ENCODE measurements at regions not wholly inside any gene's neighbourhood (a gene's known extent, or its start where the extent isn't known, plus 50 kb on each side); places are given as distances from the start of the nearest gene placed in this dataset.
"Not testable (repeated sequence)": the region's sequence is repeated elsewhere in the genome, so short reads cannot be mapped to it uniquely, and the experiment has no call there.

DNA sequence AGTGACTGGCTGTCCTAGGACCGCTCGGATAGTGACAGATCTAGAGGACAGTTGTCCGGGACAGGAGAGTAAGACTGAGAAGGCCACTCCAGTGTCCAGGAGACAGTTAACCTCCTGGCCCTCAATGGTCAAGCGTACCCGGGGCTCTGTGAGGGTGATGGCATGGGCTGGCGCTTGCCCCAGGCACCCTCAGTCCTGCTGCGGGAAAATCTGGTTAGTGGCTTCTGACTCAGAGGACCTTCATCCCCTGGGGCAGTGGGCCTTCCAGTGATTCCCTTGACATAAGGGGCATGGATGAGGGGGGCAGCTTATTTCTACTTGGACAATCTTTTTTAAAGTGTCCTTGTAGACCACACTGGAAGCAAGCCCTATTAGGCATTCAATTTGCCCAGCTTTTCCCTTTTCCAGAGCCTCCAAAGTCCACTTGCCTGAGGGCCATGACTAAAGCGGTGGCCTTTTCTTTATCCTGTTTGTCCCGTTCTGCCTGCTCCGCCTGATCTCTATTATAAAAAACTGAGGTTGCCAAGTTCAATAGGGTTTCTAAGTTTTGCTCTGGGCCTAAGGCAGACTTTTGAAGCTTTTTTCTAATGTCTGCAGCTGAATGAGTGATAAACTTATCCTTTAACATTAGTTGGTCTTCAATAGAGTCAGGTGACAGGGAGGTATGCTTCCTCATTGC is 139.8 kb downstream of the COX18 start:
- TF ChIP-seq POLR2A, EP300, POLR2AphosphoS5 (IDR thresholded peaks at IDR 0.05): not testable (repeated sequence)
- TF ChIP-seq, protein P1, sequence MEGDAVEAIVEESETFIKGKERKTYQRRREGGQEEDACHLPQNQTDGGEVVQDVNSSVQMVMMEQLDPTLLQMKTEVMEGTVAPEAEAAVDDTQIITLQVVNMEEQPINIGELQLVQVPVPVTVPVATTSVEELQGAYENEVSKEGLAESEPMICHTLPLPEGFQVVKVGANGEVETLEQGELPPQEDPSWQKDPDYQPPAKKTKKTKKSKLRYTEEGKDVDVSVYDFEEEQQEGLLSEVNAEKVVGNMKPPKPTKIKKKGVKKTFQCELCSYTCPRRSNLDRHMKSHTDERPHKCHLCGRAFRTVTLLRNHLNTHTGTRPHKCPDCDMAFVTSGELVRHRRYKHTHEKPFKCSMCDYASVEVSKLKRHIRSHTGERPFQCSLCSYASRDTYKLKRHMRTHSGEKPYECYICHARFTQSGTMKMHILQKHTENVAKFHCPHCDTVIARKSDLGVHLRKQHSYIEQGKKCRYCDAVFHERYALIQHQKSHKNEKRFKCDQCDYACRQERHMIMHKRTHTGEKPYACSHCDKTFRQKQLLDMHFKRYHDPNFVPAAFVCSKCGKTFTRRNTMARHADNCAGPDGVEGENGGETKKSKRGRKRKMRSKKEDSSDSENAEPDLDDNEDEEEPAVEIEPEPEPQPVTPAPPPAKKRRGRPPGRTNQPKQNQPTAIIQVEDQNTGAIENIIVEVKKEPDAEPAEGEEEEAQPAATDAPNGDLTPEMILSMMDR (IDR thresholded peaks at IDR 0.05), result not testable (repeated sequence)
